ENCODE measurements at regions not wholly inside any gene's neighbourhood (a gene's known extent, or its start where the extent isn't known, plus 50 kb on each side); places are given as distances from the start of the nearest gene placed in this dataset.
"Not testable (repeated sequence)": the region's sequence is repeated elsewhere in the genome, so short reads cannot be mapped to it uniquely, and the experiment has no call there.

GRCh38 chr12:105457026-105457425, 126.5 kb downstream of the C12orf75 start:
- no peak for DNase-seq (ENCODE audit: low read depth)

- DNase-seq (ENCODE audit: low read depth) = no peak
Measured at GRCh38 chr12:105459760-105460330, 129.4 kb downstream of the C12orf75 start.

GRCh38 chr12:105461271-105461943, 130.9 kb downstream of the C12orf75 start:
- no peak for DNase-seq (ENCODE audit: low read depth)

- DNase-seq (ENCODE audit: low read depth) = no peak
Measured at GRCh38 chr12:105461944-105462762, 131.7 kb downstream of the C12orf75 start.

- no peak for DNase-seq (ENCODE audit: low read depth)
Measured at GRCh38 chr12:105462831-105463230, 132.3 kb downstream of the C12orf75 start.

GRCh38 chr12:105464406-105464805, 133.9 kb downstream of the C12orf75 start:
- DNase-seq (ENCODE audit: low read depth) = no peak

GRCh38 chr12:105466231-105466900, 135.9 kb downstream of the C12orf75 start:
- DNase-seq (ENCODE audit: low read depth) = no peak

- DNase-seq (ENCODE audit: low read depth) = no peak
Measured at GRCh38 chr12:105466901-105467598, 136.6 kb downstream of the C12orf75 start.

GRCh38 chr12:105467710-105468366, 137.3 kb downstream of the C12orf75 start:
- no peak for DNase-seq (ENCODE audit: low read depth)

- DNase-seq (ENCODE audit: low read depth) = no peak
Measured at GRCh38 chr12:105468464-105468863, 138.0 kb downstream of the C12orf75 start.

GRCh38 chr12:105469211-105469610, 138.7 kb downstream of the C12orf75 start:
- no peak for DNase-seq (ENCODE audit: low read depth)

GRCh38 chr12:105469701-105470100, 139.2 kb downstream of the C12orf75 start:
- no peak for DNase-seq (ENCODE audit: low read depth)

GRCh38 chr12:105470102-105470501, 139.6 kb downstream of the C12orf75 start:
- no peak for DNase-seq (ENCODE audit: low read depth)

GRCh38 chr12:105470601-105471000, 140.1 kb downstream of the C12orf75 start:
- no peak for DNase-seq (ENCODE audit: low read depth)

GRCh38 chr12:105474672-105475071, 144.2 kb downstream of the C12orf75 start:
- no peak for DNase-seq (ENCODE audit: low read depth)

GRCh38 chr12:105476616-105477015, 146.1 kb downstream of the C12orf75 start:
- no peak for DNase-seq (ENCODE audit: low read depth)

- DNase-seq (ENCODE audit: low read depth) = no peak
Measured at GRCh38 chr12:105477873-105478272, 147.4 kb downstream of the C12orf75 start.

- DNase-seq (ENCODE audit: low read depth) = not testable (repeated sequence)
Measured at GRCh38 chr12:105478788-105479187, 148.3 kb downstream of the C12orf75 start.

GRCh38 chr12:105479710-105480109, 149.2 kb downstream of the C12orf75 start:
- DNase-seq (ENCODE audit: low read depth) = no peak

GRCh38 chr12:105480162-105480561, 149.7 kb downstream of the C12orf75 start:
- no peak for DNase-seq (ENCODE audit: low read depth)

Measured in fibroblast of the conjunctiva (primary cell).